ENCODE measurements at regions not wholly inside any gene's neighbourhood (a gene's known extent, or its start where the extent isn't known, plus 50 kb on each side); places are given as distances from the start of the nearest gene placed in this dataset.

- H3K4me3 ChIP-seq: no peak overlapping the region
- H3K27ac ChIP-seq: no peak overlapping the region
- intact Hi-C loops (cut with DNase I): no loop called here
- no peaks in the 10 kb centered on the region for H3K36me3 ChIP-seq
- TF ChIP-seq POLR2A (IDR thresholded peaks at IDR 0.05) (no peak), CTCF (IDR thresholded peaks at IDR 0.05) (no peak)
- WGBS, 2 donors: 67% methylated on average over 1 of the region's 1 CpG; no CpG with 5 or more reads in 1 of the 2 donors
- H3K4me1 ChIP-seq: no peaks in the 10 kb centered on the region
- H3K9me3 ChIP-seq: peaks cover 0 to 16% (median 16%) of the 10 kb centered on the region in 3 donors
- DNase-seq: no peak
- H3K27me3 ChIP-seq: no peaks in the 10 kb centered on the region
These were observed 206.7 kb downstream of the ZNF621 start for GRCh38 chr3:40731445-40731844.

GRCh38 chr3:40736943-40737342 lies 212.2 kb downstream of the ZNF621 start:
- no peaks in the 10 kb centered on the region for H3K27me3 ChIP-seq
- no peaks in the 10 kb centered on the region for H3K36me3 ChIP-seq
- DNase-seq: no peak
- no peak overlapping the region for H3K27ac ChIP-seq
- intact Hi-C loops (cut with DNase I): no loop called here
- H3K4me3 ChIP-seq: no peak overlapping the region
- no peak for TF ChIP-seq CTCF (IDR thresholded peaks at IDR 0.05)
- no peak for TF ChIP-seq POLR2A (IDR thresholded peaks at IDR 0.05)
- whole genome bisulfite sequencing, 2 donors: 82 to 85% methylated on average over 3 of the region's 3 CpGs
- peaks cover 0 to 2% (median 0%) of the 10 kb centered on the region in 3 donors for H3K4me1 ChIP-seq
- H3K9me3 ChIP-seq: no peaks in the 10 kb centered on the region

- TF ChIP-seq POLR2A (IDR thresholded peaks at IDR 0.05) (no peak), CTCF (IDR thresholded peaks at IDR 0.05) (no peak)
- Histone ChIP-seq H3K27ac (no peak overlapping the region), H3K4me3 (no peak overlapping the region), H3K4me1 (peaks cover 0 to 4% (median 0%) of the 10 kb centered on the region in 3 donors), H3K36me3 (no peaks in the 10 kb centered on the region), H3K9me3 (no peaks in the 10 kb centered on the region), H3K27me3 (no peaks in the 10 kb centered on the region)
- DNase-seq: no peak
- WGBS, 2 donors: 89 to 94% methylated on average over 2 to 3 of the region's 3 CpGs
- intact Hi-C loops (cut with DNase I): no loop called here
These were observed 212.6 kb downstream of the ZNF621 start for GRCh38 chr3:40737343-40737742.

- 41 to 53% methylated on average over 1 of the region's 1 CpG for WGBS, 2 donors
- DNase-seq: no peak
These were observed 215.2 kb downstream of the ZNF621 start for GRCh38 chr3:40739971-40740370.

GRCh38 chr3:40741729-40742128 lies 217.0 kb downstream of the ZNF621 start:
- no peaks in the 10 kb centered on the region for H3K27me3 ChIP-seq
- H3K27ac ChIP-seq: no peak overlapping the region
- no peaks in the 10 kb centered on the region for H3K9me3 ChIP-seq
- TF ChIP-seq CTCF (IDR thresholded peaks at IDR 0.05): no peak
- no peak for TF ChIP-seq POLR2A (IDR thresholded peaks at IDR 0.05)
- WGBS, 2 donors: 0% methylated on average over 1 of the region's 1 CpG; no CpG with 5 or more reads in 1 of the 2 donors
- peaks cover 0 to 4% (median 0%) of the 10 kb centered on the region in 3 donors for H3K4me1 ChIP-seq
- intact Hi-C loops (cut with DNase I): no loop called here
- DNase-seq: no peak
- H3K36me3 ChIP-seq: no peaks in the 10 kb centered on the region
- no peak overlapping the region for H3K4me3 ChIP-seq

More at GRCh38 chr3:40739971-40740370, 215.2 kb downstream of the ZNF621 start:
- H3K36me3 ChIP-seq: no peaks in the 10 kb centered on the region
- TF ChIP-seq CTCF (IDR thresholded peaks at IDR 0.05) (no peak), POLR2A (IDR thresholded peaks at IDR 0.05) (no peak)
- intact Hi-C loops (cut with DNase I): no loop called here
- no peaks in the 10 kb centered on the region for H3K9me3 ChIP-seq
- no peak overlapping the region for H3K4me3 ChIP-seq
- H3K27ac ChIP-seq: no peak overlapping the region
- H3K27me3 ChIP-seq: no peaks in the 10 kb centered on the region
- peaks cover 0 to 4% (median 0%) of the 10 kb centered on the region in 3 donors for H3K4me1 ChIP-seq

Data from esophagus squamous epithelium (tissue), 5 donors.